ENCODE measurements at regions not wholly inside any gene's neighbourhood (a gene's known extent, or its start where the extent isn't known, plus 50 kb on each side); places are given as distances from the start of the nearest gene placed in this dataset.

DNA sequence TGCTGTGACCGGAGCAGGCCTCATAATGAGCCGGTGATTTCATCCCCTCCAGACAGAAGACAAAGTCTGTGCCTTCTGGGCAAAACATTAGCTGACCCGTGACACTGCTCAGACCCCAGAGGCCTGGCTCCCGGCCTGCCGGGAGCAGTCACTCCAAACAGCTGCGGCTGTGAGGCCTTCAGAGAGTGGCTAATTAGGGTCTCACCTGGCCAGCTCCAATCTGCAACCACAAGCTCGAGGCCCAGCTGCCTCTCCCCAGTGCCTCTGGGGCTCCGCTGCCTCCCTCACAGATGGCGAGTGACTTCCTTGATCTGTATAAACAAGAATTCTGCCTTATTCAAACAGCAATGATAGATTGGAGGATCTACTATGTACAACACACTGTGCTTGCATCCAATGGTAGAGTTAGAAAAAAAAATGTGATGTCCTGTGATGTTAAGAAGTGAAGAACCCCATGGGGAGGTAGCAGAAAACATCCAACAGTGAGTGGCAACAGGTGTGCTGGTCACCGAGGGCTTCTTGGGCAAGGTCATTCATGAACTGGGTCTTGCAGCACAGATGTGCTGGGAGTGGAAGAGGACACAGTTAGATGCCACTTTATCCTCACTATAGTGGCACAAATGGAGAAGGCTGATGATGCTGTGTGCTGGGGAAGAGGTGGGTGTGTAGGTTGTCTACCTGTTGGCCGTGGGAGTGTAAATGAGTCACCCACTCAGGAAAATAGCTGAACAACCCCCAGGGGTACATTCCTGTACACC is 98.2 kb upstream of the ASAP2 start:
- H3K9me3 ChIP-seq: no peaks in the 10 kb centered on the region
- H3K36me3 ChIP-seq: no peaks in the 10 kb centered on the region
- H3K4me3 ChIP-seq (ENCODE audit: low read depth in 1 of 2, low read length in 1 of 2): no peak overlapping the region
- no peaks in the 10 kb centered on the region for H3K27me3 ChIP-seq
- no peak overlapping the region for H3K27ac ChIP-seq
- peaks cover 0 to 3% of the 10 kb centered on the region in 2 experiments for H3K4me1 ChIP-seq (ENCODE audit: control insufficient read depth in 1 of 2, insufficient read depth in 1 of 2, low read depth in 1 of 2, low read length in 1 of 2)
- TF ChIP-seq, protein P1, sequence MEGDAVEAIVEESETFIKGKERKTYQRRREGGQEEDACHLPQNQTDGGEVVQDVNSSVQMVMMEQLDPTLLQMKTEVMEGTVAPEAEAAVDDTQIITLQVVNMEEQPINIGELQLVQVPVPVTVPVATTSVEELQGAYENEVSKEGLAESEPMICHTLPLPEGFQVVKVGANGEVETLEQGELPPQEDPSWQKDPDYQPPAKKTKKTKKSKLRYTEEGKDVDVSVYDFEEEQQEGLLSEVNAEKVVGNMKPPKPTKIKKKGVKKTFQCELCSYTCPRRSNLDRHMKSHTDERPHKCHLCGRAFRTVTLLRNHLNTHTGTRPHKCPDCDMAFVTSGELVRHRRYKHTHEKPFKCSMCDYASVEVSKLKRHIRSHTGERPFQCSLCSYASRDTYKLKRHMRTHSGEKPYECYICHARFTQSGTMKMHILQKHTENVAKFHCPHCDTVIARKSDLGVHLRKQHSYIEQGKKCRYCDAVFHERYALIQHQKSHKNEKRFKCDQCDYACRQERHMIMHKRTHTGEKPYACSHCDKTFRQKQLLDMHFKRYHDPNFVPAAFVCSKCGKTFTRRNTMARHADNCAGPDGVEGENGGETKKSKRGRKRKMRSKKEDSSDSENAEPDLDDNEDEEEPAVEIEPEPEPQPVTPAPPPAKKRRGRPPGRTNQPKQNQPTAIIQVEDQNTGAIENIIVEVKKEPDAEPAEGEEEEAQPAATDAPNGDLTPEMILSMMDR (IDR thresholded peaks at IDR 0.05): no peak

DNA sequence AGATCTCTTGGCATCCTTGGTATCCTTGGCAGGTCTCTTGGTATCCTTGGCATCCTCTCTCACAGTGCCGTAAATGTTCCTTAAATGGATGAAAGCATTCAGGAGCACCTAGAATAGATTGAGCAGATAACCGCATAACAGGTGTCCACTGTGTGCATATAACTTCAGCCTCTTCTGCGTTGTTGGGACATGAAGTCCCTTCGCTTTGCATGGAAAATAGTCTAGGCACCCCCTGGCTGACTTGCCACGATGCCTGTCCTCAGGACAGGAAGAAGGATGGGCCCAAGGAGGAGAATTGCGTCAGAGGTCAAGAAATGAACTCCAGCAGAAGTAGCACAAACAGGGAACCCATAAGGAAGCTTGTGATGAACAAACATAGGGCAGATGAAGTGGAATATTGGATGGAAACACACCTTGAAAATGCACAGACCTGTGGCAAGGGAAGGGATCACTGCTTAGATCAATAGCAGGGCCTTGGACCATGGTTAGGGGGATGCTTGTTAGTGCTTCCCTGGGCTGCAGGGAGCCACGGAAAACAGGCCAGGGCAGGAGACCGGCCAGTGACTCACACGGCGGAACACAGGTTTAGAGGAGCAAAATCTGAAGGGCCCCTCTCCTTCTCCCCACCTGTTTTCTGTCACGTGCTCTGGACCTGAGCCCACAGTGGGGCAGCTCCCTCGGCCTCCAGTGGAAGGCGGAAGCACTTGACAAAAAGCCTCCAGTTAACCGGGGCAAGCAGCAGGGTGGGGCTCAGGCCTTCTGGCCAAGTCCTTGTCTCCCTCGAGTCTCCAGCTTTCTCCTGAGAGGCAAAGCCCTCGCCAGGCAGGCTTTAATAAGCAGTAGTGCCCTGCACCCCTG is 99.2 kb upstream of the ASAP2 start:
- H3K4me1 ChIP-seq (ENCODE audit: control insufficient read depth in 1 of 2, insufficient read depth in 1 of 2, low read depth in 1 of 2, low read length in 1 of 2): peaks cover 0 to 3% of the 10 kb centered on the region in 2 experiments
- H3K27ac ChIP-seq: no peak overlapping the region
- no peaks in the 10 kb centered on the region for H3K27me3 ChIP-seq
- no peak overlapping the region for H3K4me3 ChIP-seq (ENCODE audit: low read depth in 1 of 2, low read length in 1 of 2)
- H3K36me3 ChIP-seq: no peaks in the 10 kb centered on the region
- TF ChIP-seq, protein P1 (IDR thresholded peaks at IDR 0.05): no peak
- no peaks in the 10 kb centered on the region for H3K9me3 ChIP-seq

DNA sequence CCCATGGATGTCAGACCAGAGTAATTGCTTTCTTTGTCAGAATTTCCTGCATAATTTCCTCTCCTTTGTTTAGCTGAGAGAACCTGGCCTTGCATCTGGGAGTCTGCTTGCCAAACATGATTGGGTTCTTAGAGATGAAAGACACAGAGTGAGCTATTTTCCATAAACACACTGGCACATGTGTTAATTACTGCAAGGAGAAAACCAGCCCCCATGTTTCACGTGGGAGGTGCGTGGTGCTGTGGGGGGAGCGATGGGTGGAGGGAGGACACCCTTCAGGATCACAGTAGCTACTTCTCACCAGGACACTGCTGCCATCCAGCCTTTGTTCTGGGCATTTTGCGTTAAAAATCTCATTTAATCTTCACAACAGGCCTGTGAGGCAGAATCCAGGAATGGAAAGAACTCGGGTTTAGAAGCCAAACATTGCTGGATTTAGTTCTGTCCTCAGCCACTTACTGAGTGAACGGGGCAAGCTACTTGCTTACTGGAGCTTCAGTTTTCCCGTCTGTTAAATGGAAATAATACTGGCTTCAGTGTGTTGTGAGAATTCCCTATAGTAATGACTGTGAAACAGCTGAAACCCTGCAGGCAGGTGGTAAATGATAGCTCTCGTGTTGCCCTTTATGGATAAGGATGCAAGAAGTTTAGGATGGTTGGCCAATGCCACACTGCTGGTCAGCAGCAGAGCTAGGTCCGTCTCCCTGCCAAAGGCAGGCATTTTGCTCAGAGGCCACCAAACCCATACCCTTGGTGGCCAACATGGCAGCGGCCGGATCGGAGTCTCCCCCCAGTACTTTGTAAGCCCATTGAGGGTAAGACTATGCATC is 100.1 kb upstream of the ASAP2 start:
- H3K36me3 ChIP-seq: no peaks in the 10 kb centered on the region
- TF ChIP-seq, protein P1 (IDR thresholded peaks at IDR 0.05): no peak
- H3K4me3 ChIP-seq (ENCODE audit: low read depth in 1 of 2, low read length in 1 of 2): no peak overlapping the region
- peaks cover 0 to 3% of the 10 kb centered on the region in 2 experiments for H3K4me1 ChIP-seq (ENCODE audit: control insufficient read depth in 1 of 2, insufficient read depth in 1 of 2, low read depth in 1 of 2, low read length in 1 of 2)
- no peaks in the 10 kb centered on the region for H3K27me3 ChIP-seq
- H3K27ac ChIP-seq: no peak overlapping the region
- H3K9me3 ChIP-seq: no peaks in the 10 kb centered on the region

DNA sequence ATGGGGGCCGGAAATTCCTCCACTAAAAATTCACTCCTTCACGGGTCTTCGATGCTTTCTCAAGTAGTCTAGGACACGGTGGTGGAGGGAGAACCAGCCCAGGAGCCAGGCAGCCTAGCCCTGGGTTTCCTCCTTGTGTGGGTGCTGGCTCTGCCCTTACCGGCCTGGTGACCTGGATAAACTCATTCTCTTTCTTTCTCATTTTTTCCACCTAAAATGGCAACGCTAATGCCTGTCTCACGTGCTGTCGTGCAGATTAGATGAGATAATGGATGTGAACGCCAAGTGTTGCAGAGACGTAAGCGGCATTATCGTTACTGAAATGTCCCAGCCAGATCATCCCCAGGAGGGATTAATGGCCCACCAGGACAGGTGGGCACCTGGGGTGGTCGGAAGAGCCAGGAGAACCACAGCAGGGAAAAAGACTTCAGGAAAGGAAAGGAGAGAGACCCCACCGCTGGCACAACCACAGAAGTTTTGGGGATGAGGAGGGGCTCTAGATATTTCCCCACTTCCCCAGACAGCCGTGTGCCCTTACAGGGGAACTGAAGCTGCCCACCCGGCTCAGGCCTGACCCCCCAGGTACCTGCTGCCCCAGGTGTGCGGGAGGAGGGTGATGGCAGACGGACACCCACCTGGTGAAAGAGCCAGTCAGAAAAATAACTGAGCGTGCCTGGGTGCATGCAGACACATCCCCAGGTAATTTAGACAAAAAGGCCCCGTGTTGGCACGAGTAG is 100.8 kb upstream of the ASAP2 start:
- Histone ChIP-seq H3K4me3 (ENCODE audit: low read depth in 1 of 2, low read length in 1 of 2) (no peak overlapping the region), H3K27ac (no peak overlapping the region), H3K27me3 (no peaks in the 10 kb centered on the region), H3K9me3 (no peaks in the 10 kb centered on the region), H3K4me1 (ENCODE audit: control insufficient read depth in 1 of 2, insufficient read depth in 1 of 2, low read depth in 1 of 2, low read length in 1 of 2) (peaks cover 0 to 3% of the 10 kb centered on the region in 2 experiments), H3K36me3 (no peaks in the 10 kb centered on the region)
- TF ChIP-seq, protein P1 (IDR thresholded peaks at IDR 0.05): no peak
